Psoas muscle (tissue), 7 donors: ENCODE measurements at regions not wholly inside any gene's neighbourhood (a gene's known extent, or its start where the extent isn't known, plus 50 kb on each side); places are given as distances from the start of the nearest gene placed in this dataset.
A peak's percentile ranks its signal among the peaks of the same experiment; 100 is the strongest.

Experiments
- ATAC-seq, 4 donors: fragments of 200-7000 bp; cut with Tn5 transposase; one replicate each; pipeline ENCODE4 v1.9.1; 2020; ENCODE audit warnings: moderate library complexity in 3 of 4, mild to moderate bottlenecking in 2 of 4
- DNase-seq, 2 donors: peaks; one replicate each; pipeline ENCODE4 v3.0.0-alpha.2; 2020
- H3K27ac ChIP-seq: fragments of 200-600 bp; one replicate; pipeline ENCODE4 v1.8.0; 2022
- H3K27me3 ChIP-seq, 3 donors: fragments of 200-600 bp in 1 of 3; one replicate each; pipeline versions ENCODE4 v1.6.1 to v1.8.0; 2013 to 2022; ENCODE audit warnings: low read length in 2 of 3, mild to moderate bottlenecking in 2 of 3, moderate library complexity in 1 of 3; ENCODE audit not compliant: insufficient read depth in 3 of 3
- H3K36me3 ChIP-seq, 2 donors: fragments of 200-600 bp in 1 of 2; one replicate each; pipeline versions ENCODE4 v1.6.1 to v1.8.0; 2013 to 2022; ENCODE audit warnings: low read depth in 1 of 2, mild to moderate bottlenecking in 1 of 2, moderate library complexity in 1 of 2; ENCODE audit not compliant: insufficient read depth in 1 of 2
- H3K4me1 ChIP-seq: fragments of 200-600 bp; one replicate; pipeline ENCODE4 v1.8.0; 2022
- H3K4me3 ChIP-seq: fragments of 200-600 bp; one replicate; pipeline ENCODE4 v1.8.0; 2022; ENCODE audit warnings: mild to moderate bottlenecking
- H3K9me3 ChIP-seq: fragments of 200-600 bp; one replicate; pipeline ENCODE4 v1.8.0; 2022
- CTCF ChIP-seq: fragments of 200-600 bp; IDR thresholded peaks from one replicate; pipeline ENCODE4 v1.8.0; 2022; ENCODE audit warnings: antibody characterized with exemption
- WGBS, 3 donors: extraction: QIAGEN DNeasy Blood & Tissue Kit; methylation state at CpG; one replicate each; pipeline versions ENCODE4 v1.1.6 to v1.1.7; 2013; 5-methylcytosine and 5-hydroxymethylcytosine counted together
- intact Hi-C, 2 donors: fragments of 100-400 bp; cut with DNase I; formaldehyde crosslinking; loops; one replicate each; pipeline versions ENCODE4 v1.11.0 to v1.14.2; 2022
- donor health status: healthy with polysubstance abuse.
- donor health status: DM: no; HTN: no; CAD: no; lungs with moderate emphysema.
- donor health status: Bipolar disorder and iron deficiency.
- donor health status: healthy.
- donor health status: DM: yes; HTN: yes; CAD: no.
- donor health status: DM: no; HTN: no; CAD: no.
- donor health status: DM: yes; HTN: yes; CAD: no.

GRCh38 chrX:33465137-33465536 is 253.8 kb upstream of the DMD start:
- intact Hi-C loops = no loop called here
- Histone ChIP-seq H3K27me3 (no peaks in the 10 kb centered on the region), H3K9me3 (peaks cover 6% of the 10 kb centered on the region), H3K4me3 (no peak overlapping the region), H3K36me3 (no peaks in the 10 kb centered on the region), H3K27ac (no peak overlapping the region), H3K4me1 (no peaks in the 10 kb centered on the region)
- DNase-seq (no peak), ATAC-seq (no peak)
- TF ChIP-seq CTCF = no peak

DNA sequence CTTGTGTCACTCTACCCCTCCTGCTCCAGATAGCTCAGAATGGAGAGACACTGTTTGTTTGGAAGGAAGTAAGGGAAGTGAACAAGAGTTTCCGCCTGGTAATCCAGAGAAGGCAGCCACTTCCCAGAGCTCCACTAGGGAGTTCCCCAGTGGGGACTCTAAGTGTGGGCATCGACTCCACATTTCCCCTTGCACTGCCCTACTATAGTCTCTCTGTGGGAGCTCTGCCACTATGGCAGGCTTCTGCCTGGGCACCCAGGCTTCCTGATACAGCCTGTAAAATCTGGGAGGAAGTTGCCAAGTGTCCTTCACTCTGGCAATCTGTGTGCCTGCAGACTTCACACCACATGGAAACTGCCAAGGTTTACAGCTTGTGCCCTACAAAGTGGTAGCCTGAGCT is 245.8 kb upstream of the DMD start:
- ATAC-seq = no peak
- no peaks in the 10 kb centered on the region for H3K9me3 ChIP-seq
- H3K27ac ChIP-seq = no peak overlapping the region
- 82 to 93% (median 89%) methylated on average over 2 of the region's 2 CpGs for WGBS, 3 donors
- H3K4me3 ChIP-seq = no peak overlapping the region
- H3K27me3 ChIP-seq = no peaks in the 10 kb centered on the region
- intact Hi-C loops = no loop called here
- H3K36me3 ChIP-seq = no peaks in the 10 kb centered on the region
- H3K4me1 ChIP-seq = no peaks in the 10 kb centered on the region
- no peak for TF ChIP-seq CTCF
- DNase-seq = no peak

DNA sequence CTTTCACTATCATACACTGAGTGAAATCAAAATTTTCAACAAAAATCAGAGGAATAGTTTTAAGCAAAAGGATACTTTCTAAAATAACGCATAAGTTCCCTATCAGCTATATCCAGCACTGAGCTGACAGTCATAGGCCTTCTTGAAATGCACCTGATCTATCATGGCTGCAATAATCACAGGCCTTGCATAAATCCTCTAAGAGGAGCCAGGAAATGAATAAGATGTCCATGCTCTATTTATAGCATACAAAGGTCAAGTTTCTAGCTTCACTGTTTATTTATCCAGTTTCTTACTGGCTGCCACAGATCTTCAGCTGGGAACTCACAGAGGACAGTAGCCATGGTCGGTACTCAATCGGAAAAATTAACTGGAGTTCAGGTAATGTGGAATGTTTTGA is 235.9 kb upstream of the DMD start:
- no peak for DNase-seq
- intact Hi-C loops = no loop called here
- Histone ChIP-seq H3K4me1 (no peaks in the 10 kb centered on the region), H3K27me3 (no peaks in the 10 kb centered on the region), H3K27ac (peak overlapping the region; percentile 39), H3K4me3 (peak overlapping the region; percentile 8), H3K9me3 (peaks cover 2% of the 10 kb centered on the region), H3K36me3 (no peaks in the 10 kb centered on the region)
- WGBS, 3 donors = 34 to 38% (median 35%) methylated on average over 3 of the region's 3 CpGs
- peak; percentile 71 to 97 (median 87) for ATAC-seq
- TF ChIP-seq CTCF = no peak

GRCh38 chrX:33434256-33435092 is 223.1 kb upstream of the DMD start:
- Histone ChIP-seq H3K9me3 (peaks cover 4% of the 10 kb centered on the region), H3K27me3 (no peaks in the 10 kb centered on the region), H3K4me3 (no peak overlapping the region), H3K4me1 (no peaks in the 10 kb centered on the region), H3K27ac (no peak overlapping the region), H3K36me3 (no peaks in the 10 kb centered on the region)
- ATAC-seq = peak; percentile 59 to 66 (median 62)
- intact Hi-C loops = loop anchor here (5.0 kb wide), 1 partner anchor 868 kb away; no protein-coding TSS in a partner anchor
- peak in 1 of 2 donors; percentile 30 for DNase-seq
- 24 to 32% (median 28%) methylated on average over 11 of the region's 11 CpGs for WGBS, 3 donors
- TF ChIP-seq CTCF = peak; percentile 94
